ENCODE measurements at regions not wholly inside any gene's neighbourhood (a gene's known extent, or its start where the extent isn't known, plus 50 kb on each side); places are given as distances from the start of the nearest gene placed in this dataset.
A peak's percentile ranks its signal among the peaks of the same experiment; 100 is the strongest.
"Not testable (repeated sequence)": the region's sequence is repeated elsewhere in the genome, so short reads cannot be mapped to it uniquely, and the experiment has no call there.

DNA sequence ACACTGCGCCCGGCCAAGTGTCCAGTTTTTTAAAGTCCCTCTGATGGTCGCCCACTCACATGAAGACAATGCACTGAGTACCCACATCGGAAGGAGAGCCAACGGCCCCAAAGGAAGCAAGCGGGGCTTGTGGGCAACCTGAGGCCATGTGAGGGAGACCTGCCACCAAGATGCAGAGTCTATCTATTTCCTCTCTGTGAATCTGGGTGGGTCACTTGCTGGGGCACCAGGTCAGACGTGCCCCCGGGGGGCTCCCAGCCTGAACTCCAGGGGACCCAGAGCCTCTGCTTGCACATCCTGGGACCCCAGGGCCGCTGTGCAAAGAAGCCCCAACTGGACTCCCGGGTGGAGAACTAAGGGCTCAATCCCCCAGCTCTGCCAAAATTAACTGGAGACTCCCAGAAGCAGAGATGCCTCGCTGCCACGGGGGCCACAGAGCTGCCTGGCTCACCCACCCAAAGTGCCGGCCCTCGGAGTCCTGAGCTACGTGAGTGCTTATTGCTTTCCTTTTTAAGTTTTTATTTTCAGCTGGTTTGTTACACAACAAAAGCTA is 106.4 kb downstream of the BRD1 start:
- no peak for DNase-seq (ENCODE audit: low read depth)

DNA sequence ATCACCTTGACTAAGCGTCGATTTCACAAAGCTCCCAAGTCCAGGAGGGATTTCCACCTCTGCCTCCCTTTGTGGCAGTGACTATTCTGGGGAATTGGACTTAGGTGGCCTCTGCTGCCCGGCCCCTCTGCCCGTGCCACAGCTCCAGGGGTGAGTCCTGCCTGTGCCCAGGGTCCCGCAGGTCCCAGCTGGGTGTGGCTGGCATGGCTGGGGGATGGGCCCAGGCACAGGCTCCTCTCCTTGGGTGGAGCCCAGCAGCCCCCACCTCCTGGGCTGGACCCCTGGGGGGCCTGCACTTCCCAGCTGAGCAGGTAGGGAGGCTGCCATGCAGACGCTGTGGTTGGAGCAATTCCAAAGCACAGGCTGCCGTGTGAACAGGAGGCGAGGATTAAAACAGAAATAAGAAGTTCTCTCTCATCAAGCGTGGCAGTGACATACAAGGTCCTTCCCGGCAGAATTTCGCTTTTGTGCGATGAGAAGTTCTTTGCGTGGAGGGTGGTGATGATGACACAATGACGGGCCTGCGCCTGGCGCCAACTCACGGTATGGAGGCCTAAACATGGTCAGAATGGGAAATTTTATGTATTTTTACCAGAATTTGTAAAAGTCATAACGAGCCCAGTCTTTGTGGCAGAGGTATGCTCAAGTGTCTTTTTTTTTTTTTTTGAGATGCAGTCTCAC is 107.3 kb downstream of the BRD1 start:
- no peak for DNase-seq (ENCODE audit: low read depth)

DNA sequence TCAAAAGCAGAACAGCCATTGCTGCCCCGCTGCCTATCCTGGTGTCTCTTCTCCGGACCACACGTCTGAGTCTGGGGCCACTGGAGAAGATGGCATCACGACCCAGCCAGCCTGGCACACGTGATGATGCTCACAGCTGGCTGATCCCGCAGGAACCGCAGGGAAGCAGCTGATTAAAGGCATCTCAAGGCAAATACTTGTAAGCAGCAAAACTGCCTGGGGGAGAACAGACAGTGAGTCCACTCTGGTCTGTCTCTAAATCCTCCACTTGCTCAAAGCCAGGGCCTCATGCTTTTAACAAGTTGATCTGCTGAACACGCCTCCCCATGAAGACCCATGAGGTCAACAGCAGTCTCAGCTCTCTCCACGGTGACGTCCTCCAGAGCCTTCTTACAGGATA is 108.6 kb downstream of the BRD1 start:
- DNase-seq (ENCODE audit: low read depth): no peak

DNA sequence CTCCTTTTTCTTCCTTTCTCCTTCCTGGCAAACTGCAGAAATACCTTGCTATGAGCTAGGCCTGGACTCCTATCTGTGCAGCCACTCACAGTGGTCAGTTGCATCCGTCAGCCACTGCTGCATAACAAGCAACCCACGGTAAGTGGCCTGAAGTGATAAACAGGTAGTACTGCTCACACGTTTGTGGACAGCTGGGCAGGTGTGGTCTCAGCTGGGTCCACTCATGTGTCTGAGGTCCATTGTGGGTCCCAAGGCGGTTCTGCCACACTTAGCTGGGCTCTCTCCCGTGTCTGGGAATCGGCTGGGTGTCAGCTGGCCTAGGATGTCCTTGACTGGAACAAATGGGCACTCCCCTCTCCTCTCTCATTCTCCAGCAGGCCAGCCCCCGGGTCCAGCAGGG is 109.3 kb downstream of the BRD1 start:
- no peak for DNase-seq (ENCODE audit: low read depth)

DNA sequence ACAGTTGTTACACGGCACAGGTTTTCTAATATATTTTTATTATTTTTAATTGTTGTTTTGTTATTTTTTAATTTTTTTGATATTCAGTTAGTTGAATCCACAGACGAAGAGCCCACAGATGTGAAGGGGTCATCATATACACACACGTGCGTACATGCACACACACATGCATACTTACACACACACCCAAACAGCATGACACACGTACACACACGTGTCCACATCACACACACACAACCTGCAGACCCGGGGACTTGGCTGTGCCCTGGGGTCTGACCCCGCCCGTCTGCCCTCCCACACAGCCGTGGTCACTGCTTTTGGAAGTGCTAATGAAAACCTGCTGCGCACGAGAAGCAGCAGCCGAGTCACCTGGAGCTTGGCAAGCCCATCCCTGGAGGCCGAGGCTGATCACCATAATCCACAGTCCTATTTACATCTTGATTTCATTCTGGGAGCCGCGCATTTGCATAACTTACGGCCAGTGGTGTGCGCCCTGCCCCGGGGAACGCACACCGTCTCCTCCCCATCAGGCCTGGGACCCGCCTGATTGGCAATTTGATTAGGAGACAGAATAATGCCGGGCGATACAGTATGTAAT is 110.3 kb downstream of the BRD1 start:
- DNase-seq (ENCODE audit: low read depth): no peak

DNA sequence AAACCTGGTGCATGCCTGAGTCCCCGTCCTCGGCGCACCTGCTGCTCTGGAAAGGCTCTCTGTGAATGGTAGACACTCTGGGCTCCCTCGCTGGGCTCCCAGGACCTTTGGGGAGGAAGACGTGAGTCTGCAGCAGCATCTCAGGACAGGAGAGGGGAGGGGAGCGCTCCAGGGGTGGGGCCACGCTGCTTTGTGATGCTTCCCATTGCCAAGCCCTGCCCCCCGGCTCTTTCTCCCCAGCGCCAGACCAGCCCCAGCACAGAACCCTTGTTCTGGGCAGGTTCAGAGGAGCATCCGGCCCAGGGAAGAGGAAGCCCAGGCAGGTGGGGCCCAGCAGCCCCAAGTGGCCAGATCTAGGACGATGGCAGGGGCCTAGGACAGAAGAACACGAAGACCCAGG is 111.2 kb downstream of the BRD1 start:
- no peak for DNase-seq (ENCODE audit: low read depth)

DNA sequence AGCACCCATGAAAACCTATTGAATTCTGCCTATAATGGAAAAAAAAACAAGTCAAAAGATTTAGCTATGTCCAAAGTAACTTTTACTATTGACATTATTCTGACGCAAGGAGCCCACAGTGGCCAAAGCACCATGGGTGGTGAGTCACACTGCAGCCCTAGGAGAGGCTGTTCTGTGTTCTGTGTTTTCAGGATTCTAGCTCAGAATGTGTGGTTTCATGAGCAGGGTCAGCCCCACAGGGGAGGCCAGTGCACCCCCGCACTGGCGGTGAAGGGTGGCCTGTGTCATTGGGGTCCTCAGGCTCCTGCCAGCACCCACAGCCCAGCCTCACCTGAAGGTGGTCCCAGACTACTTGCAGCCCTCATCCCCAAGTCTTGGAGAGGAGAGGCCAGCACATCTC is 112.2 kb downstream of the BRD1 start:
- DNase-seq (ENCODE audit: low read depth): no peak

DNA sequence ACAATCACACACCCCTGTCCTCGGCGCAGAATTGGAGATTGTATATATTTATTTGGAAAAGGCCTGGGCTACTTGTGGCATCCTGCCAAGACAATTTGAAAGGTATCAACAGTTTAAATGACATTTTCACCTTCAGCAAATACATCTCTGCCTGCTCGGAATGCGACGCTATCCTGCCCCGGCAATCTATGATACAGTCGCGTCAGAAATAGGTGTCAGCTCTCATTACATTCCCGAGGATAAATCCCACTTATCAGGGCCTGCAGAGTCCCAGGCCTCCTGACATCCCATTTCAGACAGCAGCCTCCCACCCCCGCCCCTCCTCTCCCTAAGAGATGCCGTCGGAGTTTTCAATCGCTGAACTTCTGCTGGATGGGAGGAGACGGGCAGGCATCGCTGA is 114.7 kb downstream of the BRD1 start:
- DNase-seq (ENCODE audit: low read depth): no peak

DNA sequence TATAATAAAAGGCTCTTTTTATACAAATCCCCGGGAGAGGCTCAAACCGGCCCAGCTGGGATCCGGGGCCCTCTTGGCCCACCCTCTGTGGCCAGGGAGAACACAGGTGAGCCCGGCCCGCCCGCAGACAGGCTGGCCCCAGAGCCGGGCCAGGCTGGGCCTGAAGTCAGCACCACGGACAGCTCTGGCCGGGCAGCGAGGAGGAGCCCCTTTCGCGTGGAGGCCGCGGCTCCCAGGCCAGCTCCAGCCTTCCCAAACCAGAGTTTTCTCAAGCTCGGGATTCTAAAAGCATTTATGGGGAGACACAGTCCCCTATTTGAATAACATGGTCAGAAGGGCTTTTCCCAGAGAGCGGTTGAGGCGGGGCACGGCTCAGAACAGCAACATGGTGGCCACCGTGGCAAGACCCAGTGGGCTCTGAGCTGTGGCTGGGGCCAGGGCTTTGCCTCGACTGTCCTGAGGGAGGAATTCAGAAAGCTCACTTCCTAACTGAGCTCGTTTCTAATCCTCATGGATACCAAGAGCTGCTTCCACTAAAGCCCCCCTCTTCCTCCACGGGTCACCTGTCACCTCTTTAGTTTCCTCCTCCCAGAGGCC is 115.4 kb downstream of the BRD1 start:
- no peak for DNase-seq (ENCODE audit: low read depth)

DNA sequence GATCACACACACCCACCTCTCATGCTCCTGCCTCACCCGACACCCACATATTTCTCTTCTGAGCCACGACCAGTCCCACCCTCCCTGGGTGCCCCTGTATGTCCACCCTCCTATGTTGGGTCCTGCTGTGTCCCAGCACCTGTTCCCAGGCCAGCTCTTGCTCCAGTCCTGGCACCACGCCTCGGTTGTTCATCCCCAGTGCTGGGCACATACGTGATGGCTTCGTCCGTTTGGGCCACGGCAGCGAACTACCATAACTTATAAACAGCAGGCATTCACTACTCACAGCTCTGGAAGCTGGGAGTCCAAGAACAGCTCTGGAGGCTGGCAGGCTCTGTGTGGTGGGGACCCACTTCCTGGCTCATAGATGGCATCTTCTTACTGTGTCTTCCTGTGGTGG is 116.9 kb downstream of the BRD1 start:
- no peak for DNase-seq (ENCODE audit: low read depth)

DNA sequence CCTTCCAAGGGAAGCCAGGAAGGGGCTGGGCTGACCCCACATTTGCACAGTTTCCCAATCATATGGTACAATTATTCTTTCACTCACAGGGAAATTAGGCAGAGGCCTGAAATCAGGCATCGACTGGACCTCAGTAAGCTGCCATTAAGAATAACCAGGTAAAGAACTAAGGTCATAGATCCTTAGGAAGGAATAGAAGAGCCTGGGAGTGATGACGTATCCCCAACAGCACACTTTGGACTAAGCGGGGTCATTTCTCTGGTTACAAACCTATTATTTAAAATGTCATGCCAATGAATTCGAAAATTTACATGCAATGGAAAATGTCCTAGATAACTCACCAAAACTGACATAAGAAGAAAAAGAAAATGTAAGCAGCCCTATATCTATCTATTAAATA is 118.2 kb downstream of the BRD1 start:
- no peak for DNase-seq (ENCODE audit: low read depth)

DNA sequence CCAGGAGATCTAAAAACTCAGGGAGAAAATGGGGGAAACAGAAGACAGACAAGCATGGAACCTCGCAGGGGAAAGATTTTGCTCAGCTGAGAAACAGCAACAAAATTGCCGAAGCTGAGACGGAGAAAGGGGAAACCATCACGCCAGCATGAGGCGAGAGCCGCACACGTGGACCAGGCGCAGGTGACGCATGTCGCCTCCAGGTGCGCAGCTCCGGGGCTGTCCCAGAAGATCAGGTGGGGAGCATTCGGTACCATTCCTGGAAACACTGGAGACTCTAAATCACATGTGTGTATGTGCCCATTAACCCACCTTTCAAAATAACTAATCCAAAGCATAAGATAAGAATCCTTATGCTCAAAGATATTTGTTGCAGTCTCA is 121.7 kb downstream of the BRD1 start:
- no peak for DNase-seq (ENCODE audit: low read depth)

DNA sequence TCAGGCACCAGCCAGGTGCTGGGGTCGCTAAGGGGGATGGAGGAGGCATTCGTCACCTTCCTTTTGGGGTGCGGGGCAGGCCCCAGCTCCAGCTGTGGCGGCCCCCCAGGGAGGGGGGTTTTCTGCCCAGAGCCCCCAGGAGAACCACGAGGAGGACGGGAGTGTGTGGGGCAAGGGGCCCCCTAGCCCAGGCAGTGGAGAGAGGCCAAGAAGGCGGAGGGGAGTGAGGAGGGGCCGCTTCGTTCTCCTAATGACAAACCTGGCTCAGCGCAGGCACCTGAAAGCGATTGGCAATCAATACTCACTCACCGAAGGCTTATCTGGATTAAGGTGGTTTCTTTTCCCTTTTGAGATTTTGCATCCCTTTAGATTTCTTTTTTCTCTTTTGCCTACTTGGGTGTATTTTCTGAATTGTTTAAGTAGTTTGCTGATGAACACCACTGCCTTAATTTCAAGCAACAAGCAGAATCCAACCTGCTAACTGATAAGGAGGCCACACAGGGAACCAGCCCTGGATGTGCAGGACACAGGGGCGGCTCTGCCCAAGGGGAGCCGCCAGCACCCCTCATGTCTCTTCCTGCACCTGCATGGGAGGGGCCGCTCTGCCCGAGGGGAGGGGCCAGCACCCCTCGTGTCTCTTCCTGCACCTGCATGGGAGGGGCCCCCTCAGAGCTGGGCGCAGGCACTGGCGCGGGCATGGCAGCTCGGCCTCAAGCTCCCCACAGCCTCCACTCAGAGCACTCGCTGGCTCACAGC is 122.3 kb downstream of the BRD1 start:
- no peak for DNase-seq (ENCODE audit: low read depth)

DNA sequence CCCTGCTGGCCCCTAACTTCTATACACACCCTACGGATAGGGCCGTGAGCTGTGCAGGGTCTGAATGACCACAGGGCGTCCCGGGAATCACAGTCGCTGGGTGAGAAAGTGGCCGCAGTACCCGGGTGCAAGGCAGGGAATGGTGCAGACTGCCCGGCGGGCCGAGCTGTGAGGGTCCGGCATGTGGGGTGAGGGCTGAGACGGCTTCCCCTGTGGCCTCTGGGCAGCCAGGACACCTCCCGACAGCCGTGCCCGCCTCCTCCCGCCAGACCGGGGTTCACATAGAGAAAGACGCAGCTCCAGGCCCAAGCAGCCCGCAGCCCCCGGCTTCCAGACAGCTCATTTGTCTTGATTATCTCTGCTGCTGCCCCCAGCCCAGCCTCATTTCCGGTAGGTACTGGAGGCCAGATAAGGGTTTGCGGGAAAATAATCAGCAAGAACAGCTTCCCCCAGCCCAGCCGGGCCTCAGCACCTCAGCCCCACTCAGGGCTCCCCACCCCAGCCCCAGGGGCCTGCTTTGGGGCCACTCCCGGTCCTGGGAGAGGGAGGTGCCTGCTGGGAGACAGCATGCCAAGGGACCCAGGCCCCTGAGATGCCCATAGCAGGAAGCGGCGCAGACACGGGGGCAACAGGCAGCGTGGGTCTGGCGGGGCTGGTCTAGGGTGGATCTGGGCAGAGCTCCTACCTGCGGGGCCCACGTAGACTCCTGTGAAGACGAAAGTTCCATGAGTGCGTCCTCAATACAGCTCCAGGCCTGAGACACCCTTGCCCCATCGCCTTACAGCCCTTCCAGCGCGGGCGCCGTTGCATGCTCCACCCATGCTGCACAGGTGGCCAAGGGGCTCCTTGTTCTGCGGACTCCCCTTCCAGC is 123.1 kb downstream of the BRD1 start:
- no peak for DNase-seq (ENCODE audit: low read depth)

DNA sequence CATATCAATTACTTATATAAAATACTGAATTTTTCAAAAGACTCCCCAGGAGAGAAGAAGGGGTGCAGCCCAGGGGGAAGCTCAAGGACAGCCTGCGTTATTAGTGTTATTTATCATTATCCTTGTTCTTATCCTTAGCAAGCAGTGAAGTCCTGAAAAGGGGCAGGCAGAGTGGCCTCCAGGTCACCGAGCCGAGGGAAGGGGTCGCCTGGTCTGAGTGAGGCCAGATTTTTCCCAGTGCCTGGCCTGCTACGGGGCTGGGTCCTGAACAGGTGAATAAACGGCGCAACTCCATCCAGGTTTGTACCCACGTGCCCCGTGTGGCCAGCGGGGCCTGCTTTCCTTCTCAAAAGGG is 123.7 kb downstream of the BRD1 start:
- DNase-seq (ENCODE audit: low read depth): no peak

DNA sequence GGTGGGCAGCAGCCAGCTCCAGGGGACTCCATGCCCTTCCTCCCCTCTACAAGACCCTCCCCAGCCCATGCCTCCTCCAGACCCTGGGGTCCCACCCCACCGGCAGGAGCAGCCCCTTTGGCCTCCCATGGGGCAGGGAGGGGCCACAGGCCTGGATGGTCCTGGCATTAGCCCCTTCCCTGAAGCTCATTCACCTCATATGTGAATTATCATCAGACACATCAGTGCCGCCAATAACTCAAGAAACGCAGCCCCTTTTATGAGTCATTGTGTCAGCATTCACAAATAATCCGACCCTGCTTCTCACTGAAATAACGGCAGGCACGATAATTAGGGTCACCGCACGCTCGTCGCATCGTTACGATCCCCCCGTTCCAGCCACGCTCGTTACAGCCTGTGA is 124.2 kb downstream of the BRD1 start:
- DNase-seq (ENCODE audit: low read depth): no peak

DNA sequence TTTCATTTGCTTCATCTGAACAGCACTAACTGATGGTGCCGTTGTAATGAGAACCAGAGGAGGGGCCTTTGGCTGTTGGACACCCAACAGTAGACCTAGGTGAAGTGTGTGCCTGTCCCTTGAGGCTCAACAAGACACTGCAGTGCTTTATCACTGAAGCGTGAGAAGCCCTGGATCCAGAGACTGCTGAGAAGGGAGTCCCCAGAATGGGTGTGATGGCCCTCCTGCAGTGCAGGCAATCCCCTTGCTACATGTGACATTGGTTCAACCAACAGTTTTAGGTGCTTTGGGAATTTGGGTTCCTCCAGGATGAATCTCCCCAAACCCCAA is 125.6 kb downstream of the BRD1 start:
- DNase-seq (ENCODE audit: low read depth): no peak

DNA sequence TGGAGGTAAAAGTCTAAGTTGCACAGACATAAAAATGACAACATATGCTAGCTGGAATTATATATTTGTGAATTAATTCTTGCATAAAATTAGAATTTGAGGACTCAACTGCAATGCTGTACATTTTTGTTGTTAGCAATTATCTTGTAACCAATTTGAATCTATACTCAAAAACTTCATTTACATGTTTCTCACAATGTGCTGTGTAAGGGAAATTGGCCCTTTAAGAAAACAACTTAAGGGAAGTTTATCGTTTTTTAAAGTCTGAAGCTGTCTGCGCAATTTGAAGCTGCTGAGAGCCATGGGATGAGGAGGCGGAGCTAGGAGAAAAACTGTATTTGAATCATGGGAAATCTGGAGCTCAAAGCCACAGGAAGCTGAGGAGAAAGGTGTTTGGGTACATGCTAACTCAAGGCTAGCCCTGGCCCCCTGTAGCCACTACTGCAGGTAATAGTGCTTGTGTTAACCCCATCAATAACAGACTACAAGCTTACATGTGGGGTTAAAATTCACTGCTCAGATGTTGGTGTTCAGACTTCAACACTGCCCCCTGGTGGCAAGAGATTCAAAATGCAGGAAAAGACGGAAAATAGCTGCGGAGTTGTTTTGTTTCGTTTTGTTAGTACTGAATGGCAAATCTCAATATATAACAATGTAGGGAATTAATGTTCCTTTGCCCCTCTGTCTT is 126.1 kb downstream of the BRD1 start:
- DNase-seq (ENCODE audit: low read depth): peak; percentile 26

DNA sequence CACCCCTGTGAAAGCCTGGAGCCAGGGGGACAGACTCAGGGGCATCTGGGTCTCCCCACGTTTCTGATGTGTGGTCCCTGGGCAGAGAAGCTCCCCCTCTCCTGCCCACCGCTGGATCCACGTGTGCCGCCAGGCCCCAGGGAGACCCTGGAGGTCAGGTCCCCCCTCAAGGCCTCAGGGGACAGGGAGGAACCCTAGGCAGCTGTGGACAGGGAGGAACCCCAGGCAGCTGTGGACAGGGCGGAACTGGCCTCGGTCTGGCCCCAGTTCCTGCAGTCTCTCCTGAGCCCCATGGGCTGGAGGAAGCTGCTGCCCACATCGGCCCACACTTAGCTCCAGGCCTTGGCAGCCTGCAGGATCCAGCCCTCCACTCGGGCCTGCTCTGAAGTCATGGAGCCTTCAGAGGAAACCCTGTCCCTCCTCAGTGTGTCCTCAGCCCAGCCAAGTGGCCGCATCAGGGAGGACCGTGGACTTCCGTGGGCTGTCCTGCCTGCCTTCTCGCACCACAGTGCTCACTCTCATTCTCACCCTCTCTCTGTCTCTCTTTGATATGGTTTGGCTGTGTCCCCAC is 127.7 kb downstream of the BRD1 start:
- no peak for DNase-seq (ENCODE audit: low read depth)

DNA sequence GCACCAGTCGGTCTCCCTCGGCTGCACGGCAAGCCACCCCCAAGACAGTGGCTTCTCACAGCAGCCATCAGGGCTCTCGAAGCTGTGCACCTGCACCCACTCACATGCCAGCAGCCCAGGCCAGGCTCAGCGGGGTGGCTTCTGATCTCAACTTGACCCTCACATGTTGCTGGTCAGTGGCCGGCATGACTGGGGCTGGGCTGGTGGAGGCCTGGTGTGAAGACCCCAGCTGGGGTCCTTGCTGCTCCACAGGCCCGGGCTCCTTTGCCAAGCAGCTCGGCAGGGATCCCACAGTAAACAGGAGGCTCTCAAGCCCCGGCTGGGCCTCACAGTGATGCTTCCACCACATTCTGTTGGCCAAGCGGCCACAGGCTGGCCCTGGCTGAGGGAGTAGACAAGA is 128.2 kb downstream of the BRD1 start:
- no peak for DNase-seq (ENCODE audit: low read depth)

DNA sequence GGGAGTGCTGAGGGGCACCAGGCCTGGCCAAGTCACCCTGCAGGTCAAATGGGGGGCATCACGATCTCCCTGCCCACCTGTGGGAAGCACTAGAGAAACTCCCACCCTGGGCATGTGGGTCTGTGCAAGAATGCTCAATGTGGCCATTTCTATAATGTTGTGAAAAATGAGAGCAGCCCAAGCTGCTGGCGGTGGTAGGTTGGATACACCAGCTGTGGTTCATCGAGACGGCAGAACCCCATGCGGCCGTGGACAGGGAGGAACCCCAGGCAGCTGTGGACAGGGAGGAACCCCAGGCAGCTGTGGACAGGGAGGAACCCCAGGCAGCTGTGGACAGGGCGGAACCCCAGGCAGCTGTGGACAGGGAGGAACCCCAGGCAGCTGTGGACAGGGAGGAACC is 129.1 kb downstream of the BRD1 start:
- not testable (repeated sequence) for DNase-seq (ENCODE audit: low read depth)
